HCT116 (cell line): ENCODE measurements at regions not wholly inside any gene's neighbourhood (a gene's known extent, or its start where the extent isn't known, plus 50 kb on each side); places are given as distances from the start of the nearest gene placed in this dataset.

Experiments used
- ATAC-seq: fragments of 200-7000 bp; cut with Tn5 transposase; 2 replicates; pipeline ENCODE4 v1.9.1; 2020; ENCODE audit warnings: mild to moderate bottlenecking, moderate library complexity
- BruUV-seq: library from RNA; stranded (reverse); fragments of 400-500 nt; replicated peaks from 2 replicates; lab custom pipeline; 2021; lab: Mats Ljungman, UMichigan
- CTCF ChIA-PET: fragments of 300-600 bp; sonication (Branson Sonifier 250); formaldehyde crosslinking; loops from one replicate; lab custom pipeline; 2021; ENCODE audit warnings: antibody characterized with exemption; lab: Charles Lee
- POLR2A ChIA-PET: fragments of 300-600, 350-600 bp; sonication (Branson Sonifier 250); formaldehyde crosslinking; loops from one replicate; lab custom pipeline; 2021; ENCODE audit warnings: antibody characterized with exemption; lab: Charles Lee
- RAD21 ChIA-PET, 2 experiments: fragments of 300-600 bp; sonication (Branson Sonifier 250); formaldehyde crosslinking; loops; one replicate each; lab custom pipeline; 2023; ENCODE audit warnings: low total read pairs in 2 of 2; ENCODE audit not compliant: uncharacterized antibody in 2 of 2, unreplicated experiment in 2 of 2, low non-redundant PET in 1 of 2; lab: Charles Lee
- DNase-seq: peaks from one replicate; pipeline ENCODE4 v3.0.0-alpha.2; 2010; ENCODE audit warnings: low read depth, low spot score
- H2AFZ ChIP-seq: fragments of 200-600 bp; shearing (Covaris generic), sonication (generic); 2 replicates; pipeline ENCODE4 v1.6.1; 2017; ENCODE audit warnings: low read depth, mixed run types, mixed read lengths, antibody characterized with exemption, low read length; ENCODE audit not compliant: poor library complexity, severe bottlenecking
- H3K27ac ChIP-seq: 2 replicates; pipeline ENCODE4 v1.5.1; 2012; ENCODE audit warnings: low read depth, low read length
- H3K27me3 ChIP-seq: fragments of 200-600 bp; sonication (generic); 2 replicates; pipeline ENCODE4 v1.6.1; 2016; ENCODE audit warnings: mixed run types, low read length, mixed read lengths; ENCODE audit not compliant: insufficient read depth
- H3K36me3 ChIP-seq, 2 experiments: fragments of 200-500 bp in 1 of 2; fragments of 200-600 bp in 1 of 2; sonication (Bioruptor generic) in 1 of 2; sonication (generic) in 1 of 2; 2 replicates each; pipeline versions ENCODE4 v1.5.1 to v1.6.1; 2014 to 2016; ENCODE audit warnings: low read length in 2 of 2, inconsistent platforms in 1 of 2, mixed read lengths in 1 of 2, mixed run types in 1 of 2; ENCODE audit not compliant: insufficient read depth in 2 of 2, control insufficient read depth in 1 of 2
- H3K4me1 ChIP-seq, 2 experiments: fragments of 200-600 bp in 1 of 2; sonication (generic) in 1 of 2; 2 replicates each; pipeline versions ENCODE4 v1.5.1 to v1.6.1; 2012 to 2017; ENCODE audit warnings: low read length in 2 of 2, inconsistent platforms in 1 of 2, mild to moderate bottlenecking in 1 of 2, mixed read lengths in 1 of 2, mixed run types in 1 of 2, moderate library complexity in 1 of 2; ENCODE audit not compliant: insufficient read depth in 2 of 2, control insufficient read depth in 1 of 2
- H3K4me2 ChIP-seq: fragments of 200-600 bp; sonication (generic); 2 replicates; pipeline ENCODE4 v1.6.1; 2017; ENCODE audit warnings: mixed run types, low read length, mixed read lengths
- H3K4me3 ChIP-seq, 2 experiments: fragments of 200-600 bp in 1 of 2; sonication (generic) in 1 of 2; replicated peaks in 1 of 2; 2 replicates each; pipeline ENCODE4 v1.5.1; 2011 to 2016; ENCODE audit warnings: low read length in 2 of 2, control low read depth in 1 of 2, low read depth in 1 of 2, mild to moderate bottlenecking in 1 of 2, mixed read lengths in 1 of 2, mixed run types in 1 of 2
- H3K79me2 ChIP-seq: fragments of 200-600 bp; sonication (generic); 2 replicates; pipeline ENCODE4 v1.6.1; 2017; ENCODE audit warnings: mild to moderate bottlenecking, mixed run types, low read length, moderate library complexity, mixed read lengths; ENCODE audit not compliant: insufficient read depth
- H3K9ac ChIP-seq: fragments of 200-600 bp; sonication (generic); 2 replicates; pipeline ENCODE4 v1.6.1; 2016; ENCODE audit warnings: low read length, mixed read lengths
- H3K9me2 ChIP-seq: fragments of 200-600 bp; sonication (generic), shearing (Covaris generic); 2 replicates; pipeline ENCODE4 v1.6.1; 2017; ENCODE audit warnings: mixed run types, mild to moderate bottlenecking, moderate library complexity; ENCODE audit not compliant: insufficient read depth
- H3K9me3 ChIP-seq, 2 experiments: fragments of 200-500 bp in 1 of 2; fragments of 200-600 bp in 1 of 2; sonication (Bioruptor generic) in 1 of 2; sonication (generic) in 1 of 2; 2 replicates each; pipeline ENCODE4 v1.6.1; 2014 to 2017; ENCODE audit warnings: low read length in 2 of 2, mixed read lengths in 2 of 2, inconsistent platforms in 1 of 2, low read depth in 1 of 2, mild to moderate bottlenecking in 1 of 2, mixed run types in 1 of 2, moderate library complexity in 1 of 2; ENCODE audit not compliant: control insufficient read depth in 1 of 2, insufficient read depth in 1 of 2
- H4K20me1 ChIP-seq: fragments of 200-600 bp; sonication (generic), shearing (Covaris generic); 2 replicates; pipeline ENCODE4 v1.6.1; 2017; ENCODE audit warnings: mixed run types, mild to moderate bottlenecking, moderate library complexity; ENCODE audit not compliant: insufficient read depth
- ATF3 ChIP-seq: IDR thresholded peaks from 2 replicates; pipeline ENCODE4 v1.6.1; 2012
- CBX3 ChIP-seq: IDR thresholded peaks from 2 replicates; pipeline ENCODE4 v1.6.1; 2012; ENCODE audit warnings: low read depth
- CEBPB ChIP-seq: IDR thresholded peaks from 2 replicates; pipeline ENCODE4 v1.6.1; 2012; ENCODE audit warnings: low read depth
- CTCF ChIP-seq, 3 experiments: fragments of 200-600 bp in 1 of 3; sonication (generic) in 1 of 3; IDR thresholded peaks in 2 of 3; conservative IDR thresholded peaks in 1 of 3; 2 replicates each; pipeline ENCODE4 v1.5.1; 2012 to 2017; ENCODE audit warnings: low read depth in 2 of 3, low read length in 2 of 3, antibody characterized with exemption in 1 of 3, borderline replicate concordance in 1 of 3, control low read depth in 1 of 3, mild to moderate bottlenecking in 1 of 3, mixed read lengths in 1 of 3, mixed run types in 1 of 3, moderate library complexity in 1 of 3; ENCODE audit not compliant: insufficient read depth in 1 of 3
- EGR1 ChIP-seq: IDR thresholded peaks from 2 replicates; pipeline ENCODE4 v1.6.1; 2012; ENCODE audit warnings: low read depth
- ELF1 ChIP-seq: IDR thresholded peaks from 2 replicates; pipeline ENCODE4 v1.6.1; 2012; ENCODE audit warnings: low read depth, borderline replicate concordance
- EZH2phosphoT487 ChIP-seq: fragments of 200-600 bp; IDR thresholded peaks from 2 replicates; pipeline ENCODE4 v1.6.1; 2018; ENCODE audit warnings: antibody characterized with exemption, borderline replicate concordance
- FOSL1 ChIP-seq: IDR thresholded peaks from 2 replicates; pipeline ENCODE4 v1.6.1; 2012; ENCODE audit warnings: low read depth
- MAX ChIP-seq: IDR thresholded peaks from 2 replicates; pipeline ENCODE4 v1.6.1; 2012
- POLR2A ChIP-seq: IDR thresholded peaks from 2 replicates; pipeline ENCODE4 v1.7.0; 2011; ENCODE audit warnings: borderline replicate concordance; ENCODE audit not compliant: insufficient read depth, insufficient read length; ENCODE audit errors: extremely low read depth
- POLR2AphosphoS5 ChIP-seq: IDR thresholded peaks from 2 replicates; pipeline ENCODE4 v1.6.1; 2011; ENCODE audit warnings: mild to moderate bottlenecking, low read depth, low read length, moderate library complexity
- RAD21 ChIP-seq: IDR thresholded peaks from 2 replicates; pipeline ENCODE4 v1.6.1; 2012; ENCODE audit warnings: low read depth, mild to moderate bottlenecking
- REST ChIP-seq: IDR thresholded peaks from 2 replicates; pipeline ENCODE4 v1.6.1; 2012; ENCODE audit warnings: low read depth
- SIN3A ChIP-seq: IDR thresholded peaks from 2 replicates; pipeline ENCODE4 v1.6.1; 2012; ENCODE audit warnings: low read depth
- SRF ChIP-seq: IDR thresholded peaks from 2 replicates; pipeline ENCODE4 v1.6.1; 2012; ENCODE audit warnings: low read depth
- TCF7L2 ChIP-seq: IDR thresholded peaks from 2 replicates; pipeline ENCODE4 v1.7.0; 2011; ENCODE audit warnings: borderline replicate concordance, inconsistent platforms; ENCODE audit not compliant: insufficient read depth, insufficient read length; ENCODE audit errors: extremely low read depth
- intact Hi-C: fragments of 100-400 bp; cut with micrococcal nuclease; formaldehyde crosslinking; loops from 2 replicates; pipeline ENCODE4 v1.10.0; 2022

- Histone ChIP-seq H3K27ac (no peak overlapping the region), H3K9ac (no peak overlapping the region)
Measured at GRCh38 chr15:69939513-69940440, 157.9 kb downstream of the TLE3 start.

More at GRCh38 chr15:69939513-69940440, 157.9 kb downstream of the TLE3 start:
- H3K4me2 ChIP-seq, result no peak overlapping the region
- BruUV-seq, result no TSS peak
- intact Hi-C loops, result no loop called here
- POLR2A ChIA-PET, result no interaction called here
- H3K4me3 ChIP-seq, result no peak overlapping the region
- no peaks in the 10 kb centered on the region for H3K79me2 ChIP-seq
- H3K36me3 ChIP-seq, result no peaks in the 10 kb centered on the region
- RAD21 ChIA-PET, result no interaction called here
- DNase-seq, result no peak
- no peak for ATAC-seq
- TF ChIP-seq ATF3 (no peak), EGR1 (no peak), MAX (no peak), SRF (no peak), FOSL1 (no peak), RAD21 (no peak), REST (no peak), SIN3A (no peak), TCF7L2 (no peak), POLR2A (no peak), ELF1 (no peak), POLR2AphosphoS5 (no peak), CEBPB (no peak), CTCF (IDR thresholded peaks at IDR 0.05 in 2 of 3, conservative IDR thresholded peaks at IDR 0.05 in 1 of 3; ENCODE audit: borderline replicate concordance in 1 of 3, insufficient read depth in 1 of 3, low read depth in 2 of 3, low read length in 2 of 3) (no peak), CBX3 (no peak), EZH2phosphoT487 (no peak)
- H3K27me3 ChIP-seq, result peaks cover 10% of the 10 kb centered on the region
- H2AFZ ChIP-seq, result no peak overlapping the region
- H4K20me1 ChIP-seq, result no peaks in the 10 kb centered on the region
- no peaks in the 10 kb centered on the region for H3K4me1 ChIP-seq
- no peaks in the 10 kb centered on the region for H3K9me3 ChIP-seq
- CTCF ChIA-PET, result no interaction called here
- no peaks in the 10 kb centered on the region for H3K9me2 ChIP-seq
